Adipocyte (in vitro differentiated cells): ENCODE measurements at regions not wholly inside any gene's neighbourhood (a gene's known extent, or its start where the extent isn't known, plus 50 kb on each side); places are given as distances from the start of the nearest gene placed in this dataset.

Source experiments
- DNase-seq: peaks from one replicate; pipeline ENCODE4 v3.0.0-alpha.2; 2015; ENCODE audit warnings: low read depth
- H3K27me3 ChIP-seq: replicated peaks from 2 replicates; pipeline ENCODE4 v1.7.0; 2013; ENCODE audit warnings: mild to moderate bottlenecking, low read length, moderate library complexity; ENCODE audit not compliant: control insufficient read depth, insufficient read depth
- H3K36me3 ChIP-seq: 2 replicates; pipeline ENCODE4 v1.7.0; 2013; ENCODE audit warnings: low read length, mild to moderate bottlenecking, moderate library complexity; ENCODE audit not compliant: control insufficient read depth, insufficient read depth, severe bottlenecking
- H3K4me1 ChIP-seq: 2 replicates; pipeline ENCODE4 v1.7.0; 2013; ENCODE audit warnings: mild to moderate bottlenecking, low read length, moderate library complexity; ENCODE audit not compliant: control insufficient read depth, insufficient read depth
- H3K4me3 ChIP-seq: 2 replicates; pipeline ENCODE4 v1.7.0; 2013; ENCODE audit warnings: mild to moderate bottlenecking, low read length, moderate library complexity
- H3K9ac ChIP-seq: 2 replicates; pipeline ENCODE4 v1.7.0; 2013; ENCODE audit warnings: mild to moderate bottlenecking, low read length, moderate library complexity
- H3K9me3 ChIP-seq: 2 replicates; pipeline ENCODE4 v1.7.0; 2013; ENCODE audit warnings: mild to moderate bottlenecking, low read length, moderate library complexity; ENCODE audit not compliant: control insufficient read depth

GRCh38 chr3:137259701-137260100, 301.9 kb downstream of the IL20RB start:
- no peak overlapping the region for H3K4me3 ChIP-seq
- H3K4me1 ChIP-seq: no peaks in the 10 kb centered on the region
- H3K9ac ChIP-seq: no peak overlapping the region
- H3K36me3 ChIP-seq: no peaks in the 10 kb centered on the region
- no peak for DNase-seq
- peaks cover under 1% of the 10 kb centered on the region for H3K9me3 ChIP-seq
- H3K27me3 ChIP-seq: peaks cover 7% of the 10 kb centered on the region

- DNase-seq: no peak
- no peaks in the 10 kb centered on the region for H3K4me1 ChIP-seq
- H3K9me3 ChIP-seq: no peaks in the 10 kb centered on the region
- peaks cover 13% of the 10 kb centered on the region for H3K27me3 ChIP-seq
- no peak overlapping the region for H3K9ac ChIP-seq
- no peak overlapping the region for H3K4me3 ChIP-seq
- no peaks in the 10 kb centered on the region for H3K36me3 ChIP-seq
These were observed 306.5 kb downstream of the IL20RB start for GRCh38 chr3:137264071-137264820.

- H3K9ac ChIP-seq: no peak overlapping the region
- no peaks in the 10 kb centered on the region for H3K9me3 ChIP-seq
- no peaks in the 10 kb centered on the region for H3K4me1 ChIP-seq
- H3K27me3 ChIP-seq: peaks cover 13% of the 10 kb centered on the region
- DNase-seq: no peak
- H3K4me3 ChIP-seq: no peak overlapping the region
- H3K36me3 ChIP-seq: no peaks in the 10 kb centered on the region
These were observed 307.1 kb downstream of the IL20RB start for GRCh38 chr3:137264843-137265330.

GRCh38 chr3:137282871-137283270, 325.1 kb downstream of the IL20RB start:
- Histone ChIP-seq H3K27me3 (no peaks in the 10 kb centered on the region), H3K4me1 (no peaks in the 10 kb centered on the region), H3K9ac (no peak overlapping the region), H3K36me3 (no peaks in the 10 kb centered on the region), H3K4me3 (no peak overlapping the region), H3K9me3 (peaks cover 5% of the 10 kb centered on the region)
- no peak for DNase-seq

- no peak overlapping the region for H3K9ac ChIP-seq
- no peaks in the 10 kb centered on the region for H3K27me3 ChIP-seq
- H3K4me3 ChIP-seq: no peak overlapping the region
- no peaks in the 10 kb centered on the region for H3K36me3 ChIP-seq
- H3K4me1 ChIP-seq: no peaks in the 10 kb centered on the region
- H3K9me3 ChIP-seq: peaks cover 5% of the 10 kb centered on the region
- no peak for DNase-seq
These were observed 328.1 kb downstream of the IL20RB start for GRCh38 chr3:137285924-137286323.

- DNase-seq: no peak
- Histone ChIP-seq H3K36me3 (no peaks in the 10 kb centered on the region), H3K4me1 (no peaks in the 10 kb centered on the region)
These were observed 335.3 kb downstream of the IL20RB start for GRCh38 chr3:137293086-137293485.

GRCh38 chr3:137294139-137294538, 336.4 kb downstream of the IL20RB start:
- no peak overlapping the region for H3K4me3 ChIP-seq
- no peak overlapping the region for H3K9ac ChIP-seq
- H3K36me3 ChIP-seq: no peaks in the 10 kb centered on the region
- no peak for DNase-seq
- no peaks in the 10 kb centered on the region for H3K9me3 ChIP-seq
- H3K27me3 ChIP-seq: no peaks in the 10 kb centered on the region
- H3K4me1 ChIP-seq: no peaks in the 10 kb centered on the region

More at GRCh38 chr3:137293086-137293485, 335.3 kb downstream of the IL20RB start:
- Histone ChIP-seq H3K9me3 (no peaks in the 10 kb centered on the region), H3K4me3 (no peak overlapping the region), H3K27me3 (no peaks in the 10 kb centered on the region), H3K9ac (no peak overlapping the region)

- Histone ChIP-seq H3K9ac (no peak overlapping the region), H3K27me3 (no peaks in the 10 kb centered on the region), H3K9me3 (no peaks in the 10 kb centered on the region), H3K4me1 (no peaks in the 10 kb centered on the region), H3K36me3 (no peaks in the 10 kb centered on the region), H3K4me3 (no peak overlapping the region)
- no peak for DNase-seq
These were observed 337.1 kb downstream of the IL20RB start for GRCh38 chr3:137294839-137295238.

- H3K36me3 ChIP-seq: no peaks in the 10 kb centered on the region
- DNase-seq: no peak
These were observed 337.6 kb downstream of the IL20RB start for GRCh38 chr3:137295336-137295735.

GRCh38 chr3:137296116-137296515, 338.3 kb downstream of the IL20RB start:
- H3K9ac ChIP-seq: no peak overlapping the region
- no peaks in the 10 kb centered on the region for H3K9me3 ChIP-seq
- no peak overlapping the region for H3K4me3 ChIP-seq
- no peaks in the 10 kb centered on the region for H3K27me3 ChIP-seq
- no peaks in the 10 kb centered on the region for H3K4me1 ChIP-seq
- DNase-seq: no peak
- H3K36me3 ChIP-seq: no peaks in the 10 kb centered on the region

More at GRCh38 chr3:137295336-137295735, 337.6 kb downstream of the IL20RB start:
- no peaks in the 10 kb centered on the region for H3K4me1 ChIP-seq
- no peak overlapping the region for H3K9ac ChIP-seq
- no peaks in the 10 kb centered on the region for H3K9me3 ChIP-seq
- H3K4me3 ChIP-seq: no peak overlapping the region
- no peaks in the 10 kb centered on the region for H3K27me3 ChIP-seq

GRCh38 chr3:137297770-137298169, 340.0 kb downstream of the IL20RB start:
- no peak for DNase-seq
- H3K9me3 ChIP-seq: no peaks in the 10 kb centered on the region
- no peaks in the 10 kb centered on the region for H3K27me3 ChIP-seq
- no peaks in the 10 kb centered on the region for H3K4me1 ChIP-seq
- no peaks in the 10 kb centered on the region for H3K36me3 ChIP-seq
- no peak overlapping the region for H3K9ac ChIP-seq
- H3K4me3 ChIP-seq: no peak overlapping the region

GRCh38 chr3:137300703-137301102, 342.9 kb downstream of the IL20RB start:
- no peak overlapping the region for H3K9ac ChIP-seq
- H3K36me3 ChIP-seq: no peaks in the 10 kb centered on the region
- no peak for DNase-seq
- H3K4me3 ChIP-seq: no peak overlapping the region
- H3K27me3 ChIP-seq: no peaks in the 10 kb centered on the region
- H3K9me3 ChIP-seq: no peaks in the 10 kb centered on the region
- no peaks in the 10 kb centered on the region for H3K4me1 ChIP-seq
